OCI-LY1 (cell line): ENCODE measurements at regions not wholly inside any gene's neighbourhood (a gene's known extent, or its start where the extent isn't known, plus 50 kb on each side); places are given as distances from the start of the nearest gene placed in this dataset.

Source experiments
- EZH2 ChIP-seq: fragments of 200-600 bp; sonication (generic), shearing (Covaris generic); IDR thresholded peaks from 2 replicates; pipeline ENCODE4 v1.8.0; 2017; ENCODE audit warnings: borderline replicate concordance, mixed run types, mild to moderate bottlenecking, antibody characterized with exemption, low read length, moderate library complexity, mixed read lengths
- TF ChIP-seq, protein P1 (sequence below): fragments of 200-600 bp; sonication (generic), shearing (Covaris generic); IDR thresholded peaks from 2 replicates; pipeline ENCODE4 v1.5.1; 2017; ENCODE audit warnings: mild to moderate bottlenecking, antibody characterized with exemption, low read length, moderate library complexity, mixed read lengths

- TF ChIP-seq, protein P1, sequence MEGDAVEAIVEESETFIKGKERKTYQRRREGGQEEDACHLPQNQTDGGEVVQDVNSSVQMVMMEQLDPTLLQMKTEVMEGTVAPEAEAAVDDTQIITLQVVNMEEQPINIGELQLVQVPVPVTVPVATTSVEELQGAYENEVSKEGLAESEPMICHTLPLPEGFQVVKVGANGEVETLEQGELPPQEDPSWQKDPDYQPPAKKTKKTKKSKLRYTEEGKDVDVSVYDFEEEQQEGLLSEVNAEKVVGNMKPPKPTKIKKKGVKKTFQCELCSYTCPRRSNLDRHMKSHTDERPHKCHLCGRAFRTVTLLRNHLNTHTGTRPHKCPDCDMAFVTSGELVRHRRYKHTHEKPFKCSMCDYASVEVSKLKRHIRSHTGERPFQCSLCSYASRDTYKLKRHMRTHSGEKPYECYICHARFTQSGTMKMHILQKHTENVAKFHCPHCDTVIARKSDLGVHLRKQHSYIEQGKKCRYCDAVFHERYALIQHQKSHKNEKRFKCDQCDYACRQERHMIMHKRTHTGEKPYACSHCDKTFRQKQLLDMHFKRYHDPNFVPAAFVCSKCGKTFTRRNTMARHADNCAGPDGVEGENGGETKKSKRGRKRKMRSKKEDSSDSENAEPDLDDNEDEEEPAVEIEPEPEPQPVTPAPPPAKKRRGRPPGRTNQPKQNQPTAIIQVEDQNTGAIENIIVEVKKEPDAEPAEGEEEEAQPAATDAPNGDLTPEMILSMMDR = no peak
- no peak for TF ChIP-seq EZH2
These were observed 445.6 kb downstream of the KCTD12 start for GRCh38 chr13:76440568-76440967.
